H1 (cell line): ENCODE measurements at regions not wholly inside any gene's neighbourhood (a gene's known extent, or its start where the extent isn't known, plus 50 kb on each side); places are given as distances from the start of the nearest gene placed in this dataset.

ENCODE experiments used
- CBX5 ChIP-seq: fragments of 300-800, 300-1000 bp; sonication (generic); IDR thresholded peaks from 2 replicates; pipeline ENCODE4 v1.7.1; 2016; ENCODE audit warnings: antibody characterized with exemption, low read length, low read depth
- TBP ChIP-seq: IDR thresholded peaks from 2 replicates; pipeline ENCODE4 v1.6.1; 2011; ENCODE audit warnings: low read depth, low read length, improper control_type of control experiment
- TF ChIP-seq, protein P1 (sequence below): IDR thresholded peaks from 2 replicates; pipeline ENCODE4 v1.6.1; 2012; ENCODE audit warnings: inconsistent platforms

DNA sequence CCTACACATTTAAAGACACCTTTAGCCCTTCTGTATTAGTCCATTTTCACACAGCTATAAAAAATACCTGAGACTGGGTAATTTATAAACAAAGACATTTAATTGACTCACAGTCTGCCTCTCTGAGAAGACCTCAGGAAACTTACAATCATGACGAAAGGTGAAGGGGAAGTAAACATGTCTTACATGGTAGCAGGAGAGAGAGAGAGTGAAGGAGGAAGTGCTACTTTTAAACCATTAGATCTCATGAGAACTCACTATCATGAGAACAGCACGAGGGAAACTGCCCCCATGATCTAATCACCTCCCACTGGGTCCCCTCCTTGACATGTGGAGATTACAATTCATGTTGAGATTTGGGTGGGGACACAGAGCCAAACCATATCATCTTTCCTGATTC, 946.6 kb downstream of the SLC4A3 start (continued):
- TF ChIP-seq TBP (no peak), CBX5 (no peak)
- TF ChIP-seq, protein P1, sequence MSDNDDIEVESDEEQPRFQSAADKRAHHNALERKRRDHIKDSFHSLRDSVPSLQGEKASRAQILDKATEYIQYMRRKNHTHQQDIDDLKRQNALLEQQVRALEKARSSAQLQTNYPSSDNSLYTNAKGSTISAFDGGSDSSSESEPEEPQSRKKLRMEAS, result no peak
